Stimulated activated CD4-positive, alpha-beta T cell treated with anti-CD3 and anti-CD28 coated beads, TNF-alpha, amount 100 ng/mL, for 24 hours (primary cell): ENCODE measurements at regions not wholly inside any gene's neighbourhood (a gene's known extent, or its start where the extent isn't known, plus 50 kb on each side); places are given as distances from the start of the nearest gene placed in this dataset.
"Not testable (repeated sequence)": the region's sequence is repeated elsewhere in the genome, so short reads cannot be mapped to it uniquely, and the experiment has no call there.

ENCODE experiments used
- DNase-seq, 3 experiments: peaks; one replicate each; pipeline ENCODE4 v3.0.0-alpha.2; 2020; ENCODE audit warnings: low read depth in 3 of 3

DNA sequence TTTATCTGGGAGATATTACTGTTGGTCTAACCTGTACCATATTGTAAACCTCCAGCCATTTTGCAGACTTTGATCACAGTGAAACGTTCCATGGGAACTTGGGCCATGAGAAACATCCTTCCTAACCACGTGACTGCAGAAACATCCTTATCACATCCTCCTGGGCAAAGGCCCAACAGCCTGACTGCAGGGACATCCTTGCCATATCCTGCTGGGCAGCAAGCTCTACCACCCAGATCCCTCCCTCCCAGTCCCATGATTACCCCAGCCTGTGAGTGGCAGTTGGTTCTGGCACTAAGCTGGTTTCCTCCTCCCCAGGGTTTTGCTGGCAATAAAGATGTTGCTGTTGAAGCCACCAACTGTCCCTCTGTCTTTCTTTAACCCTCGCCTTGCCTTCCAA lies 201.2 kb downstream of the POTEC start:
- not testable (repeated sequence) for DNase-seq

- not testable (repeated sequence) for DNase-seq
Measured at GRCh38 chr18:14336017-14336416, 203.8 kb upstream of the ZNF519 start.

DNA sequence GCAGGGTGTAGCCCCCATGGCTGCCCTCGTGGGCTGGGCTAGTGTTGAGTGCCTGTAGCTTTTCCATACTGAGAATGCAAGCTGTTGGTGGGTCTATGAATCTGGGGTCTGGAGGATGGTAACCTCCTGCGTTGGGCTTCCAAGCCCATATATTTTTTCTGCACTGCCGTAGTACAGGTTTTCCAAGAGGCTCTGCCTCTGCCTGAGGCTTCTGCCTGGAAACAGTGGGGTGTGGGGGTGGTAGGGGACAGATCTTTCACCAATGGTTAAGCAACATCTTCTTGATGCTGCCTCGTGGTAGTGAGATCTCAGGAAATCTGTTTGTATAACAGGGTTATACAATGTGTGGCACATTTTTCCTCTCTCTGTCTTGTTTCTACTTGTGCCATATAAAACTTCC lies 189.0 kb upstream of the ZNF519 start:
- DNase-seq: not testable (repeated sequence)

DNA sequence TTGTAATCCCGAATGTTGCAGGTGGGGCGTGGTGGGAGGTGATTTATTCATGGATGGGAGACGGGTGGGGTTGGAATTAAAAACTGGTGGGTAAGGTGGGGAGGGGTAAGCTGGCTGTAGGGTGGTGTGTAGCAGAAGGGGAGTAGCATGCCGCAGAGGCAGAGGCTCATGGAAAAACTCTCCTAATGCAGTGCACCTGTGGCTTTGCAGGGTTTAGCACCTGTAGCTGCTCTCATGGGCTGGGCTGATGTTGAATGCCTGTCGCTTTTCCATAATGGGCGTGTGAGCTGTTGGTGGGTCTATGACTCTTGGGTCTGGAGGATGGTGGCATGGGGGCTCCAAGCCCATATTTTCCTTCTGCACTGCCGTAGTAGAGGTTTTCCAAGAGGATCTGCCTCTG lies 169.0 kb upstream of the ZNF519 start:
- not testable (repeated sequence) for DNase-seq

- not testable (repeated sequence) for DNase-seq
Measured at GRCh38 chr18:14295081-14295480, 162.8 kb upstream of the ZNF519 start.

GRCh38 chr18:14285053-14285452 lies 152.8 kb upstream of the ZNF519 start:
- no peak for DNase-seq

DNA sequence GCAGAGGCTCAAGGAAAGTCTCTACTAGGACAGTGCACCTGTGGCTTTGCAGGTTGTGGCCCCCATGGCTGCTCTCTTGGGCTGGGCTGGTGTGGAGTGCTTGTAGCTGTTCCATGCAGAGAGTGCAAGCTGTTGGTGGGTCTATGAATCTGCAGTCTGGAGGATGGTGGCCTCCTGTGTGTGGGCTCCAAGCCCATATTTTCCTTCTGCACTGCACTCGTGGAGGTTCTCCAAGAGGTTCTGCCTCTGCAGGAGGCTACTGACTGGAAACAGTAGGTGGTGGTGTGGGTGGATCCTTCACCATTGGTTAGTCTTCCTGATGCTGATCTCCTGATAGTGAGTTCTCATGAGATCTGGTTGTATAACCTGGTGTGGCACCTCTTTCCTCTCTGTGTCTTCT lies 143.2 kb upstream of the ZNF519 start:
- not testable (repeated sequence) for DNase-seq

GRCh38 chr18:14265637-14266410 lies 133.6 kb upstream of the ZNF519 start:
- not testable (repeated sequence) for DNase-seq

- not testable (repeated sequence) for DNase-seq
Measured at GRCh38 chr18:14262786-14263185, 130.6 kb upstream of the ZNF519 start.

- DNase-seq: not testable (repeated sequence)
Measured at GRCh38 chr18:14250084-14250677, 117.9 kb upstream of the ZNF519 start.

DNA sequence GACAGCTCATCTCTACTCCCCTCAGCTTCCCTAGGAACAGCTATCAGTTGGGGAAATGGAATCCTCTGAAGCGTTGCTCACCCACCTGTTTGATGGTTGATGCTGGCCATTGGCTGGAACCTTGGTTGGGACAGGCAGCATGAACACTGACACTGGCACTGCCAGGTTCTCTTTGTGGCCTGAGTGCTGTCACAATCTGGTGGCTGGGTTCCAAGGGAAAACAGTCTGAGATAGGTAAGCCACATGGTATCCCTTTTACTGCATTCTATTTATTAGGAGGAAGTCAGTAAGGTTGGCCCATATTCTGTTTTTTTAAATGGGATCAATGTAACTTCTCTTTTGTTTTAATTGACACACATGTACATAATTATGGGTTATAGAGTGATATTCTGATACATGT lies 107.0 kb upstream of the ZNF519 start:
- not testable (repeated sequence) for DNase-seq

DNA sequence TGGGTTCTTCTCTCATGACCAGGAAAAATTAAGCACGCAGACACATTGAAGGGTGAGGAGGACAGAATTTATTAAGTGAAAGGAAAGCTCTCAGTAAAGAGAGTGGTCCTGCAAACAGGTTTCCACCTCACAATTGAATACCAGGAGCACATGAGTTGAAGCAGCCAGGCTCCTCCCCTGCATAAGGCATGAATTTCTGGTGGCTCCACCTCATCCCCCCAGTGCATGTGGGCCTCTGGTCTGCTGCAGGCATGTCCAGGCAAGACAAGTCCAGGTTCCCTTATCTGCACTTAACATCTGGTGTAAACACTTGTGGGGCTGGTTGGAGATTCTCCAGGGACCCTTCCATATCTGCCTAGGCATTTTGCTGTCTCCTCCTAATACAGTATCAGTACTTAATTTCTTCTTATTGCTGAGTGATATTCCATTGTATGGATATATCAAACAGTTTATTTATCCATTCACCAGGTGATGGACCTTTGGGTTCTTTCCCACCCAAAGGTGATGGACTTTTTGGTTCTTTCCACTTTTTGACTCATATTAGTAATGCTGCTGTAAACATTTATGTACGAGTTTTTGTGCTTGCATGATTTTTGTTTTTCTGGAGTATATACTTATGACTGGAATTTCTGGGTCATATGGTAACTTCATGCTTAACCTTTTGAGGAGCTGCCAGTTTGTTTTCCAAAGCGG lies 104.3 kb upstream of the ZNF519 start:
- not testable (repeated sequence) for DNase-seq

DNA sequence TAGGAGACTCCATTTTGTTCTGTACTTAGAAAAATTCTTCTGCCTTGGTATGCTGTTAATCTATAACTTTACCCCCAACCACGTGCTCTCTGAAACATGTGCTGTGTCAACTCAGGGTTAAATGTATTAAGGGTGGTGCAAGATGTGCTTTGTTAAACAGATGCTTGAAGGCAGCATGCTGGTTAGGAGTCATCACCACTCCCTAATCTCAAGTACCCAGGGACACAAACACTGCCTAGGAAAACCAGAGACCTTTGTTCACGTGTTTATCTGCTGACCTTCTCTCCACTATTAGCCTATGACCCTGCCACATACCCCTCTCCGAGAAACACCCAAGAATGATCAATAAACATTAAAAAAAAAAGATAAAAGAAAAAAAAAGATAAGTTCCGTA lies 93.0 kb upstream of the ZNF519 start:
- not testable (repeated sequence) for DNase-seq

GRCh38 chr18:14224551-14225285 lies 92.5 kb upstream of the ZNF519 start:
- DNase-seq: not testable (repeated sequence)

- DNase-seq: not testable (repeated sequence)
Measured at GRCh38 chr18:14223919-14224318, 91.7 kb upstream of the ZNF519 start.

- DNase-seq: not testable (repeated sequence)
Measured at GRCh38 chr18:14223231-14223822, 91.1 kb upstream of the ZNF519 start.

DNA sequence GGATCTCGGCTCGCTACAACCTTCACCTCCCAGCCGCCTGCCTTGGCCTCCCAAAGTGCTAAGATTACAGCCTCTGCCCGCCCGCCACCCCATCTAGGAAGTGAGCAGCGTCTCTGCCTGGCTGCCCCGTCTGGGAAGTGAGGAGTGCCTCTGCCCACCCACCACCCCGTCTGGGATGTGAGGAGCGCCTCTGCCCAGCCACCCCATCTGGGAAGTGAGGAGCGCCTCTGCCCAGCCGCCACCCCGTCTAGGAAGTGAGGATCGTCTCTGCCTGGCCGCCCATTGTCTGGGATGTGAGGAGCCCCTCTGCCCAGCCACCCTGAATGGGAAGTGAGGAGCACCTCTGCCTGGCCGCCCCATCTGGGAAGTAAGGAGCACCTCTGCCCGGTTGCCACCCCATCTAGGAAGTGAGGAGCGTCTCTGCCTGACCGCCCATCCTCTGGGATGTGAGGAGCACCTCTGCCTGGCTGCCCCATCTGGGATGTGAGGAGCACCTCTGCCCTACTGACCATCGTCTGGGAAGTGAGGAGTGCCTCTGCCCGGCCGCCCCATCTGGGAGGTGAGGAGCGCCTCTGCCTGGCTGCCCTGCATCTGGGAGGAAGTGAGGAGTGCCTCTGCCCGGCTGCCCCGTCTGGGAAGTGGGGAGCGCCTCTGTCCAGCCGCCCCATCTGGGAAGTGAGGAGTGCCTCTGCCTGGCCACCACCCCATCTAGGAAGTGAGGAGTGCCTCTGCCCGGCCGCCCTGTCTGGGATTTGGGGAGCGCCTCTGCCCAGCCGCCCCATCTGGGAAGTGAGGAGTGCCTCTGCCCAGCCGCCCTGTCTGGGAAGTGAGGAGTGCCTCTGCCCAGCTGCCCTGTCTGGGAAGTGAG lies 90.4 kb upstream of the ZNF519 start:
- DNase-seq: not testable (repeated sequence)

DNA sequence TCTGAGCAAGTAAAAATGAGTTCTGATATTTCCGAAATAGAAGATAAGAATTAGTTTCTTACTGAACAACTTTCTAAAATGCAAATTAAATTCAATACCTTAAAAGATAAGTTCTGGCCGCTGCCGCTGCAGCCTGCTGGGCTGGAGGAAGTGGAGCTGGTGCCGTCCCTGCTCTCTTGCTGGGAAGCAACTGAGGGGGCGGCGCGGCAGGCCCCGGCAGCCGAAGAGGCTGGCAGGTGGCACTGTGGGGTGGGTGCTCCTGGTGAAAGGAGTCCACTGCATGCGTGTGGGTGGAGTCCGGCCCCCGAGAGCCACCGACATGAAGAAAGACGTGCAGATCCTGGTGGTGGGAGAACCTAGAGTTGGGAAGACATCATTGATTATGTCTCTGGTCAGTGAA lies 89.5 kb upstream of the ZNF519 start:
- no peak for DNase-seq

DNA sequence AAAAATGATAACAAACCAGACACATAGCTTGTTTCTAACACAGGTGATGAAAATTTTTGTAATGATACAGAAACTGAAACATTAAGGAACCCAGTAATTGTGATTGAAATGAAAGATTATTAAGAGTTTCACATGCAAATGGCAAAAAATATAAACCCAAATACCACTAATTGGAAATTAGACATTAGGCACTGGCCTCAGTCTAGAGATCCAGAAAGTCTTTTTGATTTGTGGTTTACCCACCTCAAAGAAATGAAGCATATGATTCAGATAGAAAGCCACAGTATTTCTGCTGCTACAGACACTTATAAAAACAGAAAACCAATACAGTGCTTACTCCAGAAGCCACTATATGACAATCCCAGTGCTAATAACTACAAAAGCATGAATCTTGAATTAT lies 83.7 kb upstream of the ZNF519 start:
- not testable (repeated sequence) for DNase-seq

- DNase-seq: not testable (repeated sequence)
Measured at GRCh38 chr18:14203424-14203823, 71.2 kb upstream of the ZNF519 start.
